Subcutaneous abdominal adipose tissue (tissue), 5 donors: ENCODE measurements at regions not wholly inside any gene's neighbourhood (a gene's known extent, or its start where the extent isn't known, plus 50 kb on each side); places are given as distances from the start of the nearest gene placed in this dataset.

Experiments used
- H3K27ac ChIP-seq: one replicate; pipeline ENCODE4 v1.7.0; 2013; ENCODE audit warnings: low read depth, mild to moderate bottlenecking, inconsistent platforms, low read length, moderate library complexity
- H3K27me3 ChIP-seq, 5 donors: one replicate each; pipeline ENCODE4 v1.7.0; 2013; ENCODE audit warnings: low read length in 5 of 5, inconsistent platforms in 1 of 5; ENCODE audit not compliant: control insufficient read depth in 5 of 5, insufficient read depth in 4 of 5
- H3K36me3 ChIP-seq, 5 donors: one replicate each; pipeline ENCODE4 v1.7.0; 2013; ENCODE audit warnings: low read length in 5 of 5; ENCODE audit not compliant: control insufficient read depth in 5 of 5, insufficient read depth in 5 of 5
- H3K4me1 ChIP-seq, 5 donors: one replicate each; pipeline ENCODE4 v1.7.0; 2013; ENCODE audit warnings: low read length in 5 of 5, mild to moderate bottlenecking in 3 of 5, moderate library complexity in 1 of 5; ENCODE audit not compliant: control insufficient read depth in 5 of 5, insufficient read depth in 5 of 5
- H3K4me3 ChIP-seq, 5 donors: one replicate each; pipeline ENCODE4 v1.7.0; 2013; ENCODE audit warnings: low read length in 5 of 5, low read depth in 1 of 5
- H3K9ac ChIP-seq, 5 donors: one replicate each; pipeline ENCODE4 v1.7.0; 2013; ENCODE audit warnings: low read length in 5 of 5, mild to moderate bottlenecking in 4 of 5, moderate library complexity in 3 of 5
- H3K9me3 ChIP-seq, 5 donors: one replicate each; pipeline ENCODE4 v1.7.0; 2013; ENCODE audit warnings: low read length in 5 of 5; ENCODE audit not compliant: control insufficient read depth in 5 of 5
- donor health status: healthy.
- donor health status: healthy.
- donor health status: healthy.
- donor health status: healthy.
- donor health status: healthy.

DNA sequence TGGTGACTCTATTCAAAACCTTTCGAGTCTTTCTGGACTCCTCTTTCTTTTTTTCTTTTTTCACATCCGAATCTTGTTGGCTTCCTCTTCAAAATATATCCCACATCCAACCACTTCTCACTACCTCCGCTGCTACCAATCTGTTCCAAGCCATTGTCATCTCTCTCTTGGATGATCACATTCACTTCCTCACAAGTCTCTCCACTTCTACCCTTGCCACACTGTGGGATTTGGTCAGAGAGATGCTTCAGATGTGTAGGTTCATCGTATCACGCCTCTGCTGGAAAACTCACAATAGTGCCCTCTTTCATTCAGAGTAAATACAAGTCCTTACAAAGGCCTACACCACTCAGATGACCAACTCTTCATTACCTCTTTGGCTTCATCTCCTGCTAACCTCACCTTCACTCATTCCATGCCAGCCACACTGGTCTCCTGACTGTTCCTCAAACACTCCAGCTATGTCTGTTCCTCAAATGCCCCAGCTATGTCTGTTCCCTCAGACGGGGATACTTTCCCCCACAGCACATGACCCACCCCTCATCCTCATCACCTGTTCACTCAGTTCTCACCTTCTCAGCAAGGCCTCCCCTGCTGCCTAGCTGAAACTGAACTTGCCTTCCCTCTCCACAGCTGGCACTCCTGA is 67.2 kb upstream of the PELI1 start:
- no peaks in the 10 kb centered on the region for H3K36me3 ChIP-seq
- H3K9ac ChIP-seq: no peak overlapping the region
- no peak overlapping the region for H3K27ac ChIP-seq
- H3K4me3 ChIP-seq: no peak overlapping the region
- peaks cover 0 to 22% (median 4%) of the 10 kb centered on the region in 5 donors for H3K4me1 ChIP-seq
- H3K27me3 ChIP-seq: no peaks in the 10 kb centered on the region
- H3K9me3 ChIP-seq: no peaks in the 10 kb centered on the region

DNA sequence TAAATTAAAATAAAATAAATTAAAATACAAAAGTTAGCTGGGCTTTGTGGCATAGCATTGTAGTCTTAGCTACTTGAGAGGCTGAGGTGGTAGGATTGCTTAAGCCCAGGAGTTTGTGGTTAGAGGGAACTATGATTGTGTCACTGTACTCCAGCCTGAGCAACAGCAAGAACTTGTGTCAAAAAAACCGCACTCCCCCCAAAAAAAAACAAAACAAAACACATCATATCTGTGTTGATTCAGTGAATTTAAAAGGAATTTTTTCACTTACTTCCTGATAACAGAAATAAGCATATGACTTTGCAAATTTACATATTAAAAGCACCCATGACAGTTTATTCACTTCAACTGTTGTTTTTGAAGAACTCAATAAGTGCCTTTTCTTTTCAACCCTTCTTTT is 68.1 kb upstream of the PELI1 start:
- no peak overlapping the region for H3K27ac ChIP-seq
- H3K9me3 ChIP-seq: no peaks in the 10 kb centered on the region
- H3K27me3 ChIP-seq: no peaks in the 10 kb centered on the region
- H3K4me1 ChIP-seq: peaks cover 0 to 22% (median 4%) of the 10 kb centered on the region in 5 donors
- no peak overlapping the region for H3K9ac ChIP-seq
- H3K36me3 ChIP-seq: no peaks in the 10 kb centered on the region
- no peak overlapping the region for H3K4me3 ChIP-seq

DNA sequence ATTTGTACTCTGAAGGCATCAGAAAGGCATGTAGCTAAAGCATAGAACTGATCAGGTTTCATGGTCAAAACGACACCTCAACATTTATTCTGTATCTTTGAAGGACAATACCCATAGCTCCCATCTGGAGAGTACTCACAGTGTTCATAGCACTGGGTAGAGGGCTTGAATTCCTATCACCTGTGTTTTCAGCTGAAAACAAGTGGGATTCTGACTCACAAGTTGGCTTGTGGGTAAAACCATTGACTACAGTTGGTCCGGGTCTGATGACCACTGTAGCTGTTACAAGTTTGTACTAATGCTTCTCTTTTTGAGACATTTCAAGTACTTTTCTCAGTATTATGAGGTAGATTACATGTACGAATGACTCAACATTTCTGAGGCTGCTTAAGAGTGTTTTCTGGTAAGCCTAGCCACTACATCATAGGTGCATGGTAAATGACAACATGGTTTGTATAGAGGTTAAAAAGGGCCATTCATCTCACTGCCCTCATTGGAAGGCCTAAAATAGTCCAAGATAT is 68.6 kb upstream of the PELI1 start:
- Histone ChIP-seq H3K27ac (no peak overlapping the region), H3K4me1 (peaks cover 0 to 22% (median 4%) of the 10 kb centered on the region in 5 donors), H3K9ac (no peak overlapping the region), H3K9me3 (no peaks in the 10 kb centered on the region), H3K36me3 (no peaks in the 10 kb centered on the region), H3K27me3 (no peaks in the 10 kb centered on the region), H3K4me3 (no peak overlapping the region)

DNA sequence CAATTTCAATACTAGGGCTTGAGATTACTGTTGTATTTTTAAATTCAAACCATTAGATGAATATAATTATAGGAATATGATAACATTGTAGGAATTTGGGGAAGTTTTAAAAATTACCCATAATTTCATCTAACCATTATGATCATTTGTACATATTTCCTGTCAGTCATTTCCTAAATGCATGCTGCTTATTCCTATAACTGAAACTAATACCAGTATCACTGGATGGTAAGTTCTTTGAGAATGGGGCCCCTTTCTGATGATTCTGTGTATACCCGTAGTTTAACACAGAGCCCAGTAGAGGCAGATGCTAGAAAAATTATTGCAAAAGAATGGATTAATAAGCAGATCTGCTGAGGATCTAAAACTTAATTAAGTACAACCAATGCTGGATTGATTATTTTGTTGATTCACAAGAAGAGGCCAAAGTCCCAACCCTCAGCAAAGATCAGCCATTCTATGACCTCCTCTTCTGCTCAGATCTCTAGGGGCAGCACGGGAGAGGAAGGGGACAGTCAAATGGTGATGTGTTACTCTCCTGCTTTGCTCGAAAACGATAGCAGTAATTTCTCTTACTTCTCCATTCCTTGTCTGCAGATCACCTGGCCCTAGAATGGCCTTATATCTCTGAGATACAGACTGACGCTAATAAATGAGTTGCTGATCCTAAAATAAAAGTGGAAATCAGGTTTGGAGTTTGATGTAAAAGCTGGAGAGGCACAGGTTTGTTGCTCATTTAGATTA is 69.5 kb upstream of the PELI1 start:
- Histone ChIP-seq H3K4me3 (no peak overlapping the region), H3K9me3 (no peaks in the 10 kb centered on the region), H3K36me3 (no peaks in the 10 kb centered on the region), H3K27me3 (no peaks in the 10 kb centered on the region), H3K4me1 (peaks cover 0 to 22% (median 4%) of the 10 kb centered on the region in 5 donors), H3K27ac (no peak overlapping the region), H3K9ac (no peak overlapping the region)

DNA sequence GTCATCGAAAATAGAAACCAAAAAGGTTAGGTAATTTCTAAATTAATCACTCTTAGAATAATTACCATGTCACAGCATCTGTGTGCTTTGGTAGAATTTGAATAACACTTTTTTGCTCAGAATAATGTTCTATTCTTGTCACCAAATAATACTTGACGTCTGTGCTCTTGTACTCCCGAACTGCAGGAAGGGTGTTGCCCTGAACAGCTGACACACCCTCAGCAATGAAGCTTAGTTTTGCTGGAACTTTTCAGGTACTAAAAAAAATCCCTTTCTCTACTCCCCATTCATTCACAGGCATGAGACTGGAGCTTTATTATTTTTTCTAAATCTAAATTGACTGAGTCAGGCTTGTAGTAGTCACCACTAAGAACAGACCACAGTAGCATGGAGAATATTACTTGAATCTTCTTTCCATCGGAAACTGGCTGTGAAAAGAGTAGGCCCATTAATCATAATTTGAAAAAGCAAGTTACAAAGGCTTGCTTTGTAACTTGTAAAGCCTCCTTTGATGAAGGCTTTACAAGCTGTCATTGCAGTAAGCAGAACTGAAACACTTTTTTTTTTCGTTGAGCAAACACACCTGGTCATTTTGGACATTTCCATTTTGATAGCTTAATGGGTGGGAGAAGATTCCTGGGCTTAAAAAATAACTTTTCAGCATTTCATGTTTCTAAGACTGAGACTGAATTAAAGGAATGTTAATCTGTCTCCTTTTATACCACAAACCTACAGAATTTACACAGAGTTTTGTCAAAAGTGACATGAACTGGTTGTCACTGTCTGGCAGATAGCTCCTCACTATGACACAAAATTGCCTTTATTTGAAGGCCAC is 70.3 kb upstream of the PELI1 start:
- no peak overlapping the region for H3K4me3 ChIP-seq
- peak overlapping the region; percentile 33 for H3K27ac ChIP-seq
- no peaks in the 10 kb centered on the region for H3K9me3 ChIP-seq
- peaks cover 0 to 22% (median 4%) of the 10 kb centered on the region in 5 donors for H3K4me1 ChIP-seq
- no peak overlapping the region for H3K9ac ChIP-seq
- H3K27me3 ChIP-seq: no peaks in the 10 kb centered on the region
- H3K36me3 ChIP-seq: no peaks in the 10 kb centered on the region

DNA sequence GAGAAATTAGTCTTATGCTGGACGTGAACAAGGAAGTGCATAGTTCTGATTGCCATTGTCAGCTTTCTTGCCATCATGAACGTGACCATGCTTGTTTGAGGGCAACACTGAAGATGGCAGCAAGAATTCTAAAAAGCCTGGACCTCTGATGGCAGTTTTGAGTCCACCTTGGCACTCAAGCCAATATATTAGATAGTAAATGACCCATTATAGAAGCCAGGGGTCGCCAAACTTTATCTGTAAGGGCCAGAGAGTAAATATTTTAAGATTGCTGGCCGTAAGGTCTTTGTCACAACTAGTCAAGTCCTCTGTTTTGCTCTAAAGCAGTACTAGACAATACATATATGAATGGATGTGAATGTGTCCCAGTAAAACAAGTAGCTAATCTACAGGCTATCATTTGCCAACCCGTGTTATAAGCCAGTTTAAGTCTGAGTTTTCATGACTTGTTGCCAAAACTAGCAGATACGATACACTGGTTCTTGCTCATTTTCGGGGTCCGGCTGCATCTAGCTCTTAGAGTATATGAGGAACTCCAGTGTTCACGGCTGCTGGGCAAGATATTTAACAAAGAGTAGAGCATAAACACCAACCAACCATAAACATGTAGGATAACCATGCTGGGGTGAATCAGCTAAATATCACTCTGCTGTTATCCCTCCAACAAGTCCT is 73.1 kb upstream of the PELI1 start:
- Histone ChIP-seq H3K36me3 (no peaks in the 10 kb centered on the region), H3K9me3 (no peaks in the 10 kb centered on the region), H3K4me3 (no peak overlapping the region), H3K27ac (no peak overlapping the region), H3K4me1 (peaks cover 0 to 35% (median 20%) of the 10 kb centered on the region in 5 donors), H3K9ac (no peak overlapping the region), H3K27me3 (no peaks in the 10 kb centered on the region)

DNA sequence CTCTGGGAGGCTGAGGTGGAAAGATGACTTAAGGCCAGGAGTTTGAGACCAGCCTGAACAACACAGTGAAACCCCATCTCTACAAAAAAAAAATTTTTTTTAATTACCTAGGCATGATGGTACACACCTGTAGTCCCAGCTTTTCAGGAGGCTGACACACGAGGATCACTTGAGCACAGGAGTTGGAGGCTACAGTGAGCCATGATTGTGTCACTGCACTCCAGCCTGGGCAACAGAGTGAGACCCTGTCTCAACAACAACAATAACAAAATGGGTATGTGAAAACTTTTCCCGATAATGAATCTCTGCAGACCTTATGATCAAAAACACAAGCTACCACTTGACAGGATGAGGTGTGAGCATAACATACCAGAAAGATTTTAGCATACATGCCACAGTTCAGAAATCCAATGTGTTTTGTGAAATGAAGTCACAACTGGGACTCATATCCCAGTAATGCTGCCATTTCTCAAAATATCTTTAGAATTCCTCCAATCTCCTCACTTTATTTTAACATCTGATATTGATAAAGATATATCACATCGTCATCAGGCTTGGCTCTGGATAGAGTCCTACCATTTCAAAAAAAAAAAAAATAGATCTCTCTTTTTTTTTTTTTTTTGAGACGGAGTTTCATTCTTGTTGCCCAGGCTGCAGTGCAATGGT is 74.0 kb upstream of the PELI1 start:
- no peak overlapping the region for H3K9ac ChIP-seq
- H3K4me1 ChIP-seq: peaks cover 4 to 43% (median 22%) of the 10 kb centered on the region in 5 donors
- no peak overlapping the region for H3K27ac ChIP-seq
- no peaks in the 10 kb centered on the region for H3K27me3 ChIP-seq
- H3K36me3 ChIP-seq: no peaks in the 10 kb centered on the region
- no peak overlapping the region for H3K4me3 ChIP-seq
- no peaks in the 10 kb centered on the region for H3K9me3 ChIP-seq

DNA sequence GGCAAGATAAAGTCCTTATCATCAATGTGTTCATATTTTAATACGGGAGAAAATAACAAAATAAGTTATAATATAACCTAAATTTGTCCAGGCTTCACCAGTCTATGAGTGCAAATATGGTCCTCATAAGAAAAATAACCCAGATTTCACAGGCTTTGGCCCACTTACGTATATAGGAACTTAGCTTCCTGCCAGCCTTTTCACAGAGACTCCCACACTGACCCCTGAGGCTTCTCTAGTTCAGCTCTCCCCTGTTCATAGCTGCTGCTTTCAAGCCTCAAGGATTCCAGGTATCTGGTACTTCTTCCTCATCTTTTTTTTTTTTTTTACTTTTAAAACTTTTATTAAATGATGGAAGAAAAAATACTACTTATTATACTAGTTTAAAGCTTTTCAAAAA is 74.9 kb upstream of the PELI1 start:
- no peak overlapping the region for H3K4me3 ChIP-seq
- H3K9ac ChIP-seq: no peak overlapping the region
- H3K36me3 ChIP-seq: no peaks in the 10 kb centered on the region
- H3K27me3 ChIP-seq: no peaks in the 10 kb centered on the region
- no peak overlapping the region for H3K27ac ChIP-seq
- no peaks in the 10 kb centered on the region for H3K9me3 ChIP-seq
- H3K4me1 ChIP-seq: peaks cover 4 to 36% (median 22%) of the 10 kb centered on the region in 5 donors

DNA sequence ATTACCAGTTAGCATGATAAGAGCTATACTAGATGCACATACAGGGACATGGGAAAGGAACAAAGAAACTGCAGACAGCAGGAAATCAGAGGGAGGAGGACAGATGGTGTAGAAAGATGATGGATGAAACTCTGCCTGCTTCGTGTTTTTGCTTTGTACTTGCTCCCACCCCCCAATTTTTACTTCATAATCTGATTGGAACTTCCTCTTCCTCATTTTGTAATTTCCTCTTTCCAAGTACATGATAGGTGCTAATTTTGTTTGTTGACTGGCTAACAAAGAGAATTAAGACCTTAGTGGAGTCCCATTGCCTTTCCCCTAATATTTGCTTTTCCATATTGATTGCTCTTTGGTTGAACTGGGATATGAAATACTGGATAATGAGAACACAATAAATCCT is 76.0 kb upstream of the PELI1 start:
- H3K4me1 ChIP-seq: peaks cover 4 to 30% (median 22%) of the 10 kb centered on the region in 5 donors
- no peak overlapping the region for H3K27ac ChIP-seq
- no peak overlapping the region for H3K9ac ChIP-seq
- no peak overlapping the region for H3K4me3 ChIP-seq
- H3K36me3 ChIP-seq: no peaks in the 10 kb centered on the region
- no peaks in the 10 kb centered on the region for H3K27me3 ChIP-seq
- H3K9me3 ChIP-seq: no peaks in the 10 kb centered on the region
